ENCODE measurements at regions not wholly inside any gene's neighbourhood (a gene's known extent, or its start where the extent isn't known, plus 50 kb on each side); places are given as distances from the start of the nearest gene placed in this dataset.

DNA sequence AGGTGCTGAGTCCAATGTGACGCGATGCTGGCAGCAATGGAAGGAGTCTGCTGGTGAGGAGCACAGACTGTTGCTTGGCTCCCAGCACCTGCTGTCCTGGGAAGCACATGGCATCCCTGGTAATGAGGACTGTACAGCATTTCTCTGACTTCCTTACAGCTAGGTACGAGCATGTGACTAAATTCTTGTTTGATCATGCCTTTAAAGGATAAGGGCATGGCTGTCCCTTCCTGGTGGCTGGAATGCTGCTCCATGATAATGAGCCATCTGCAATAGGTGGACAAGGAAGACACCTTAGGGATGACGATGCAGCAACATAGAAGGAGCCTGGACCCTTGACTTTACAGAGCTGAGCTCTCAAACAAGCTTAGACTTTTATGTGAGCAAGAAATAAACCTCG, 278.0 kb upstream of the SPRED2 start:
- no CpG with 5 or more reads among the region's 5 CpGs for WGBS (ENCODE audit: extremely low coverage, insufficient coverage, insufficient read length)
- no peaks in the 10 kb centered on the region for H3K79me1 ChIP-seq (ENCODE audit: low read length)
- H2BK120ac ChIP-seq (ENCODE audit: insufficient read depth, low read length, poor library complexity): no peak overlapping the region
- H3K4me3 ChIP-seq (ENCODE audit: low read depth, low read length): no peak overlapping the region
- H4K12ac ChIP-seq (ENCODE audit: low read depth, low read length): no peak overlapping the region
- H3K36me3 ChIP-seq (ENCODE audit: control insufficient read depth in 1 of 2, insufficient read depth in 2 of 2, low read length in 2 of 2): no peaks in the 10 kb centered on the region
- no peaks in the 10 kb centered on the region for H3K9me3 ChIP-seq (ENCODE audit: insufficient read depth, low read depth, low read length)
- no peak overlapping the region for H2BK12ac ChIP-seq (ENCODE audit: low read length)
- no peak overlapping the region for H2AFZ ChIP-seq (ENCODE audit: insufficient read depth, low read length, poor library complexity)
- H3K27me3 ChIP-seq (ENCODE audit: insufficient read depth, low read length): no peaks in the 10 kb centered on the region
- no peak overlapping the region for H4K91ac ChIP-seq (ENCODE audit: low read depth, low read length)
- no peak overlapping the region for H3K23ac ChIP-seq (ENCODE audit: low read length)
- no peak overlapping the region for H3K9ac ChIP-seq (ENCODE audit: low read length)
- no peaks in the 10 kb centered on the region for H3K79me2 ChIP-seq (ENCODE audit: control insufficient read depth, insufficient read depth, low read length, poor library complexity)
- H3K18ac ChIP-seq (ENCODE audit: low read length): no peak overlapping the region
- no peak overlapping the region for H2AK5ac ChIP-seq (ENCODE audit: low read length)
- H3K4me2 ChIP-seq (ENCODE audit: low read length): no peak overlapping the region
- no peaks in the 10 kb centered on the region for H3K4me1 ChIP-seq (ENCODE audit: control insufficient read depth in 1 of 2, insufficient read depth in 2 of 2, low read length in 2 of 2)
- H3K27ac ChIP-seq (ENCODE audit: low read depth, low read length): no peak overlapping the region
- H4K8ac ChIP-seq (ENCODE audit: low read depth, low read length): no peak overlapping the region
- no peak overlapping the region for H3K14ac ChIP-seq (ENCODE audit: low read length)
- no peak overlapping the region for H2BK5ac ChIP-seq (ENCODE audit: low read depth, low read length, poor library complexity)
- H3K4ac ChIP-seq (ENCODE audit: low read depth, low read length): no peak overlapping the region
- DNase-seq: peak; percentile 50 to 71

DNA sequence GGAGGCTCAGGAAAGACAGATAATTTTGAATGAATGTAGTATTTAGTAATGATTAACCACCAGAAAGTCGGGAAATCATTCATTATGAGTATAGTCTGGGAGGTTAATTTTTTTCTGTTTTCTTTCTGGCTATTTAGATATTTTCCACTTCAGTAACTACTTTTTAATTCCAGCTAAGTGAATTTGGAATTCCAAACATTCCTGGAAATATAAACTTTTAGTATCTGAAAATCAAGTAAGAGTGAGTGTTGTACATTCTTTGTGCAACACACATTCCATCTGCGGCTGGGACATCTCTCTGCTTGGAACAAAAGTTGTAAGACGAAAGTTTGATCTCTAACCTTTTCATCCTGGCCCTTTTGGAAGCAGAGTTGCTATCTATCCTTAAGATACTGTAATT, 275.7 kb upstream of the SPRED2 start:
- WGBS (ENCODE audit: extremely low coverage, insufficient coverage, insufficient read length): no CpG with 5 or more reads among the region's 3 CpGs
- peak in 1 of 2 donors; percentile 50 for DNase-seq
- H3K4me3 ChIP-seq (ENCODE audit: low read depth, low read length): no peak overlapping the region

DNA sequence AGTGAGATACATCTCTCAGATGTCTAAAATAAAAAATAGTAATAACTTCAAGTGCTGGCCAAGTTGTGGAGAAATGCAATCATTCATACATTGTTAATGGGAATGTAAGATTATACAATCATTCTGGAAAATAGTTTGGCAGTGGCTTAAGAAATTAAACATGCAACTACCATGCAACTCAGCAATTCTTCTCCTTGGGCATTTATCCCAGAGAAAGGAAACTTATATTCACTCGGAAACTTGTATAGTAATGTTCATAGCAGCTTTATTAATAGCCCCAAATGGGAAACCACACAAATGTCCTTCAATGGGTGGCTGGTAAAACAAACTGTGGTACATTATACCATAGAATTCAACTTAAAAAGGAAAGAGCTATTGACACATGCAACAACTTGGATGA, 274.0 kb upstream of the SPRED2 start:
- no peak overlapping the region for H2AK5ac ChIP-seq (ENCODE audit: low read length)
- no peak overlapping the region for H2AFZ ChIP-seq (ENCODE audit: insufficient read depth, low read length, poor library complexity)
- H2BK120ac ChIP-seq (ENCODE audit: insufficient read depth, low read length, poor library complexity): no peak overlapping the region
- no peak overlapping the region for H3K4ac ChIP-seq (ENCODE audit: low read depth, low read length)
- H3K4me1 ChIP-seq (ENCODE audit: control insufficient read depth in 1 of 2, insufficient read depth in 2 of 2, low read length in 2 of 2): no peaks in the 10 kb centered on the region
- no peak overlapping the region for H4K8ac ChIP-seq (ENCODE audit: low read depth, low read length)
- no peak overlapping the region for H3K9ac ChIP-seq (ENCODE audit: low read length)
- H3K36me3 ChIP-seq (ENCODE audit: control insufficient read depth in 1 of 2, insufficient read depth in 2 of 2, low read length in 2 of 2): no peaks in the 10 kb centered on the region
- H3K18ac ChIP-seq (ENCODE audit: low read length): no peak overlapping the region
- no peaks in the 10 kb centered on the region for H3K27me3 ChIP-seq (ENCODE audit: insufficient read depth, low read length)
- no CpG with 5 or more reads among the region's 1 CpG for WGBS (ENCODE audit: extremely low coverage, insufficient coverage, insufficient read length)
- H2BK12ac ChIP-seq (ENCODE audit: low read length): no peak overlapping the region
- H3K27ac ChIP-seq (ENCODE audit: low read depth, low read length): no peak overlapping the region
- no peak overlapping the region for H3K4me2 ChIP-seq (ENCODE audit: low read length)
- no peaks in the 10 kb centered on the region for H3K9me3 ChIP-seq (ENCODE audit: insufficient read depth, low read depth, low read length)
- DNase-seq: no peak
- H4K12ac ChIP-seq (ENCODE audit: low read depth, low read length): no peak overlapping the region
- no peak overlapping the region for H3K14ac ChIP-seq (ENCODE audit: low read length)
- no peak overlapping the region for H3K23ac ChIP-seq (ENCODE audit: low read length)
- H4K91ac ChIP-seq (ENCODE audit: low read depth, low read length): no peak overlapping the region
- no peaks in the 10 kb centered on the region for H3K79me2 ChIP-seq (ENCODE audit: control insufficient read depth, insufficient read depth, low read length, poor library complexity)
- no peaks in the 10 kb centered on the region for H3K79me1 ChIP-seq (ENCODE audit: low read length)
- H2BK5ac ChIP-seq (ENCODE audit: low read depth, low read length, poor library complexity): no peak overlapping the region
- no peak overlapping the region for H3K4me3 ChIP-seq (ENCODE audit: low read depth, low read length)

More for the DNA sequence above, 275.7 kb upstream of the SPRED2 start:
- Histone ChIP-seq H2AFZ (ENCODE audit: insufficient read depth, low read length, poor library complexity) (no peak overlapping the region), H2BK120ac (ENCODE audit: insufficient read depth, low read length, poor library complexity) (no peak overlapping the region), H3K4me1 (ENCODE audit: control insufficient read depth in 1 of 2, insufficient read depth in 2 of 2, low read length in 2 of 2) (no peaks in the 10 kb centered on the region), H4K12ac (ENCODE audit: low read depth, low read length) (no peak overlapping the region), H2BK12ac (ENCODE audit: low read length) (no peak overlapping the region), H3K27me3 (ENCODE audit: insufficient read depth, low read length) (no peaks in the 10 kb centered on the region), H3K79me2 (ENCODE audit: control insufficient read depth, insufficient read depth, low read length, poor library complexity) (no peaks in the 10 kb centered on the region), H3K36me3 (ENCODE audit: control insufficient read depth in 1 of 2, insufficient read depth in 2 of 2, low read length in 2 of 2) (no peaks in the 10 kb centered on the region), H3K18ac (ENCODE audit: low read length) (no peak overlapping the region), H4K91ac (ENCODE audit: low read depth, low read length) (no peak overlapping the region), H3K14ac (ENCODE audit: low read length) (no peak overlapping the region), H2BK5ac (ENCODE audit: low read depth, low read length, poor library complexity) (no peak overlapping the region), H3K79me1 (ENCODE audit: low read length) (no peaks in the 10 kb centered on the region), H3K9ac (ENCODE audit: low read length) (no peak overlapping the region), H3K4me2 (ENCODE audit: low read length) (no peak overlapping the region), H3K23ac (ENCODE audit: low read length) (no peak overlapping the region), H2AK5ac (ENCODE audit: low read length) (no peak overlapping the region), H3K9me3 (ENCODE audit: insufficient read depth, low read depth, low read length) (no peaks in the 10 kb centered on the region), H3K27ac (ENCODE audit: low read depth, low read length) (no peak overlapping the region), H4K8ac (ENCODE audit: low read depth, low read length) (no peak overlapping the region), H3K4ac (ENCODE audit: low read depth, low read length) (no peak overlapping the region)

DNA sequence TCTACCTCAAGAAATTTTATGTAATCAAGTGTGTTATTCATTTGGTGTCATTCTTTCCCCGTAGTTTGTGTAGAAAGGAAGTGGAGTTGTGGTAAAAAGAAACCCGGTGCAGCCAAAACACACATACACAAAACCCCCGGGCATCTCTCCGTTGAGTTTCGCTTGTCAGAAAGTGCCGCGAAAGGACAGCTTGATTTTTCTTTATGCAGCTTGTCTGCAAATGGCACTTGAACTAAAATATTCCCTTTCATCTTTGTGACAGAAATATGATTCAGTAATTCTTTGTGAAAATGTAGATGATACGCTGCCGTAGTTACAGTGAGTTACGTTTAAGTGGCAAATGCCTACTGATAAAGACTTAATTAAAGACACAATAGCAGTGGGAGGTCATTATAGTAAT, 268.8 kb upstream of the SPRED2 start:
- Histone ChIP-seq H2AK5ac (ENCODE audit: low read length) (no peak overlapping the region), H4K12ac (ENCODE audit: low read depth, low read length) (no peak overlapping the region), H3K4ac (ENCODE audit: low read depth, low read length) (no peak overlapping the region), H3K79me1 (ENCODE audit: low read length) (no peaks in the 10 kb centered on the region), H3K79me2 (ENCODE audit: control insufficient read depth, insufficient read depth, low read length, poor library complexity) (no peaks in the 10 kb centered on the region), H3K4me2 (ENCODE audit: low read length) (no peak overlapping the region), H4K8ac (ENCODE audit: low read depth, low read length) (no peak overlapping the region), H3K18ac (ENCODE audit: low read length) (no peak overlapping the region), H3K4me1 (ENCODE audit: control insufficient read depth in 1 of 2, insufficient read depth in 2 of 2, low read length in 2 of 2) (no peaks in the 10 kb centered on the region), H3K9ac (ENCODE audit: low read length) (no peak overlapping the region), H3K23ac (ENCODE audit: low read length) (no peak overlapping the region), H2BK5ac (ENCODE audit: low read depth, low read length, poor library complexity) (no peak overlapping the region), H3K9me3 (ENCODE audit: insufficient read depth, low read depth, low read length) (no peaks in the 10 kb centered on the region), H3K27ac (ENCODE audit: low read depth, low read length) (no peak overlapping the region), H3K4me3 (ENCODE audit: low read depth, low read length) (no peak overlapping the region), H4K91ac (ENCODE audit: low read depth, low read length) (no peak overlapping the region), H3K27me3 (ENCODE audit: insufficient read depth, low read length) (no peaks in the 10 kb centered on the region), H2BK12ac (ENCODE audit: low read length) (no peak overlapping the region), H2AFZ (ENCODE audit: insufficient read depth, low read length, poor library complexity) (no peak overlapping the region), H3K14ac (ENCODE audit: low read length) (no peak overlapping the region), H2BK120ac (ENCODE audit: insufficient read depth, low read length, poor library complexity) (no peak overlapping the region), H3K36me3 (ENCODE audit: control insufficient read depth in 1 of 2, insufficient read depth in 2 of 2, low read length in 2 of 2) (no peaks in the 10 kb centered on the region)
- WGBS (ENCODE audit: extremely low coverage, insufficient coverage, insufficient read length): no CpG with 5 or more reads among the region's 10 CpGs
- DNase-seq: no peak
